NCI-H774 (cell line): ENCODE measurements at regions not wholly inside any gene's neighbourhood (a gene's known extent, or its start where the extent isn't known, plus 50 kb on each side); places are given as distances from the start of the nearest gene placed in this dataset.
A peak's percentile ranks its signal among the peaks of the same experiment; 100 is the strongest.
"Not testable (repeated sequence)": the region's sequence is repeated elsewhere in the genome, so short reads cannot be mapped to it uniquely, and the experiment has no call there.

ENCODE experiments used
- DNase-seq: peaks from one replicate; lab custom pipeline; 2025; lab: John Stamatoyannopoulos, UW

DNA sequence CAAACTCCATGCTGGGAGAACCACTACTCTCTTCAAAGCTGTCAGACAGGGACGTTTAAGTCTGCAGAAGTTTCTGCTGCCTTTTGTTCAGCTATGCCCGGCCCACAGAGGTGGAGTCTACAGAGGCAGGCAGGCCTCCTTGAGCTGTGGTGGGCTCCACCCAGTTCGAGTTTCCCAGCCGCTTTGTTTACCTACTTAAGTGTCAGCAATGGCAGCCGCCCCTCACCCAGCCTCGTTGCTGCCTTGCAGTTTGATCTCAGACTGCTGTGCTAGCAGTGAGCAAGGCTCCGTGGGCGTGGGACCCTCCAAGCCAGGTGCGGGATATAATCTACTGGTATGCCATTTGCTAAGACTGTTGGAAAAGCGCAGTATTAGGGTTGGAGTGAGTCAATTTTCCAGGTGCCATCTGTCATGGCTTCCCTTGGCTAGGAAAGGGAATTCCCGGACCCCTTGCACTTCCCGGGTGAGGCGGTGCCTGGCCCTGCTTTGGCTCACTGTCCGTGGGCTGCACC lies 190.7 kb downstream of the TTC6 start:
- DNase-seq = not testable (repeated sequence)

GRCh38 chr14:37787879-37788494 lies 192.6 kb downstream of the TTC6 start:
- DNase-seq = no peak

GRCh38 chr14:37791384-37792036 lies 196.1 kb downstream of the TTC6 start:
- DNase-seq = peak; percentile 6

- no peak for DNase-seq
Observed at GRCh38 chr14:37792124-37792523, 196.7 kb downstream of the TTC6 start.

DNA sequence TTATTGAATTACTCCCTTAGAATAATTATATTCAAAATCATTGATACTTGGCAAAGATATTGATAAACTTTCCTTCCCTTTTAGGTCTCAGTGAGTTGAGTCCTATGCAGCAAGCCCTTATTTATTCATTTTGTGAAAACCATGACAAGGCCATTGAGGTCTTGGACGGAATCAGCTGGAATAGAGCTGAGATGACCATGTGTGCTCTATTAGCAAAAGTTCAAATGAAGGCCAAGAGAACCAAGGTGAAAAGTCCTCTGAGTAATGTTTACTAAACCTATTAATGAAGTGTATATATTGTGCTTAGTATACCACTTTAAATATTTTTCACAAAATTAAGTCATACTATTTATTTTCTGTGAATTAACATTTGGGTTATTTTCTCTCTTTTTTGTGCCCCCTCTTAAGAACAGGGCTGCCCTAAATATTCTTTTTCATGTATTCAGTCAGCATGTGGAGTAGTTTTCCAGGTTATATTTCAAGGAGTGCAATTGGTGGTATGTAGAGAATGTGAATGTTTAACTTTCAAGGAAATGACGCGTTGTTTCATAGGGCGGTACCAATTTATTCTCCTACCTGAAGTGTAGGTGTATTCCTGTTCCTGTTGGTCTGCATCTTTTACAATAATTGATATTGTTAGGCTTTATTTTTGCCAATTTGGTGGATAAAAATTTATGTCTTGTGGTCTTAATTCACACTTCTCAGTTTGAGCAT lies 201.4 kb downstream of the TTC6 start:
- DNase-seq = no peak

GRCh38 chr14:37797675-37798074 lies 202.2 kb downstream of the TTC6 start:
- DNase-seq = no peak

DNA sequence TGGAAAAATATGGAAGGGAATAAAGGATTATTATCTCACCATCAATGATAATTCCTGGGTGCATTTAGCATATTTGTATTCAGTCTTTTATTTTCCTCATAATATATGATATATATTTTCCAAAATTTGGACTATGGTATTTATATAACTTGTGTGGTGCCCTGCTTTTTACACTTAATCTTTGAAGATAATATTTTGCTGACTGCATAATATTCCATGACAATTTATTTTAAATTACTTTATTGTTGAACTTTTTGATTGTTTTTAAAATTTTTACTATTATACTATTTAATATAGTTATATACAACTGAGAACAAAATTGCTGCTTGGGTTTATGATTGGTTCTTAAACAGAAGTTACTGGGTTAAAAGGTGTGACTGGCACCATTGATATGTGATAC lies 212.3 kb downstream of the TTC6 start:
- no peak for DNase-seq

- DNase-seq = no peak
Observed at GRCh38 chr14:37810094-37810801, 214.8 kb downstream of the TTC6 start.

DNA sequence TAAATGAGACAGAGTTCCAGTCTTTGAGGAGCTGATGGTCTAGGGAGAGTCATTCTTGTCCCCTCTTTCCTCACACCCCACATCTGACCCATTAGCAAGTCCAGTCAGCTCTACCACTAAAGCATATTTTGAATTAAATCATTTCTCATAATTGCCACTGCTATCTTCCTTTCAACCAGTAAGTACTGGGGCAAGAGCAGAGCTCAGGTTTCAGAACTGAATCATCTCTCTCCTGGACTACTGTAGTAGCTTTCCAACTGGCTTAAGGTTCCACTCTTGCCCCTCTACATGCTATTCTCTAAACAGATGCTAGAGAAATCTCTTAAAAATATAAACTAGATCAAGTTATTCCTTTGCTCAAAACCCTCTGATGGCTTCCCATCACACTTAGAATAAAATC lies 218.3 kb downstream of the TTC6 start:
- no peak for DNase-seq

GRCh38 chr14:37816135-37816534 lies 220.7 kb downstream of the TTC6 start:
- no peak for DNase-seq

GRCh38 chr14:37816743-37817295 lies 221.4 kb downstream of the TTC6 start:
- DNase-seq = no peak

GRCh38 chr14:37819155-37820015 lies 224.0 kb downstream of the TTC6 start:
- DNase-seq = no peak

DNA sequence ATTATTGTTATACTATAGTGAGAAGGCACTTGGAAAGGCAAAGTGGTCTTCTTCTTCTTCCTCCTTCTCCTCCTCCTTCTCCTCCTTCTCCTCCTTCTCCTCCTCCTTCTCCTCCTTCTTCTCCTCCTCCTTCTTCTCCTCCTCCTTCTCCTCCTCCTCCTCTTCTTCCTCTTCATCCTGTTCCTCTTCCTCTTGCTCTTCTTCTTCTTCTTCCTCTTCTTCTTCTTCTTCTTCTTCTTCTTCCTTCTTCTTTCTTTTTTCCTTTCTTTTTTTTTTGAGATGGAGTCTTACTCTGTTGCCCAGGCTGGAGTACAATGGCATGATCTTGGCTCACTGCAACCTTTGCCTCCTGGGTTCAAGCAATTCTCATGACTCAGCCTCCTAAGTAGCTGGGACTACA lies 225.4 kb downstream of the TTC6 start:
- DNase-seq = not testable (repeated sequence)

DNA sequence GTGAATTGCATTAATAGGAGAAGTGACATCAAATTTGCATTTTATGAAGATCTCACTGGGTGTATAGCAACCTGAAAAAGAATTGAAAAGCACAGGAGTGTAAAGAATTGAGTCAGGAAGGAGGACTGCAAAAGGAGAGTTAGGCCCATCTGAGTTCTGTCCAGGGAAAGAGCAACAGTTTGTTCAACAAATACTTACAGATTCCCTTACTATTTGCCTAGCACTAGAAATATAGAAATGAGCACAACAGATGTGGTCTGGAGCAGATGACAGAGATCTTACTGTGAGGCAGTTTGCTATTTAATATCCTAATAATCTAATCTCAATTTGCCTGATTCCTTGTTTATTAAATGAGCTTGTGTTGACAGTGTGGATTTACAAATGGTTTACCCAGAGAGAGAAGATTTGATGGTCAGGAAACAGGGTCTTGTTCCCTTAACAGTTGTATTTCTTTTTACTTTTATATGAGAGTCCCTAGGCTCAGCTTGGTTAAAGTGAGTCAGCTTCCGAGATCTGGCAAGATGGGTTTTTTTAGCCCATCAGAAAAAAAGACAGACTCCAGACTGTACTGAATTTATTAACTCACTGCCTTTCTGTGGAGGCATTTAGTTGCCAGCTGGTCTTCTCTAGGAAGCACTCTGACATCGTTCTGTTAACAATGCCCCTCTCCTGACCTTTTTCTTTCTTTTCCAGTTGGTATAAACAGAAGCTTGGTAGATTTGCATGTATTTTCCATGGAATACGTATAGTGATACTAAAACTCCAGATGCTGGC lies 229.7 kb downstream of the TTC6 start:
- DNase-seq = no peak

DNA sequence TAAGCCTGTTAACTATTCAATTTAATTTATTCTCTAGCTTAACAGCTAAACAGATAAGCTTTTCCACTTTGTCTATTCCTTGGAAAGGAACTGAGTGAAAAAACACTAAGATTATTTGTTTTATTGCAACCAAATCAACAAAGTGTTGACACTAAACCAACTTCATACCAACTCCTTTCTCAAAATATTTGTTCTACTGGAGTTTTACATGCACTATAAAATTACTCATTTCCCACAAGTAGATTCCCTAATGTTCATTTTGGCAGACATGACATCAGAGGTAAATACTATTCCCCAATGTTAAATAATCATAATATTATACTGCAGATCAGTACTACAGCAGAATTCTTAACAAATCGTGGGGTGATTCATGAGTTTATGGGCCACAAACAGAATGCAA lies 231.4 kb downstream of the TTC6 start:
- no peak for DNase-seq

DNA sequence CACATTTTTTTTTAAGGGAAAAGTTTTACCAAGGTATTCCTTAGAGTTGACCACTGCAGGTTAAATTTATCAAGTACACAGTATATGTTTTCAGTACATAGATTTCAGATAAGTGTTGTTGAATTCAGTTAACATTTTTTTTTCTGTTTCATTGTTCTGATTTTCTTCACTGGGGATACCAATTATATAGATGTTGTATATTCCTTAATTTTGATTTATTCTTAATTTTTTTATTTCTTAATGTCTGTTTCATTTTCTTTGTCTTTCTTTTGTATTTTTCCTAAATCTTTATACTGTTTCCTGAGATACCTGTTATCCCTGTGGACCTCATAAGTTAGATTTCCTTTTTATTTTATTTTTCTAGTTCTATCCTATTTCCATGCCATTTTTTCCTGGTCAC lies 234.8 kb downstream of the TTC6 start:
- no peak for DNase-seq

DNA sequence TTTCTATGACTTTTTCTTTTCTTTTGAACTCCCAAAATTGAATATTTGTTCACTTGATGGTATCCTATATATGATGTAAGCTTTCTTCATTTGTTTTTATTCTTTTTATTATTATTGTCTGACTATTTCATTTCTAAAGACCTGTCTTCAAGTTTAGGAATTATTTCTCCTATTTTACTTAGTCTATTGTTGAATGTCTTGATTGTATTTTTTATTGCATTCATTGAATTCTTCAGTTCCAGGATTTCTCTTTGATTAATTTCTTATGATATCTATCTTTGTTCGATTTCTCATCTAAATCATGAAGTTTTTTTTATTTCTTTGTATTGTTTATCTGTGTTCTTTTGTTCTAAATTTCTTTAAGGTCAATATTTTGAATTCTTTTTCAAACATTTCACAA lies 238.8 kb downstream of the TTC6 start:
- no peak for DNase-seq

DNA sequence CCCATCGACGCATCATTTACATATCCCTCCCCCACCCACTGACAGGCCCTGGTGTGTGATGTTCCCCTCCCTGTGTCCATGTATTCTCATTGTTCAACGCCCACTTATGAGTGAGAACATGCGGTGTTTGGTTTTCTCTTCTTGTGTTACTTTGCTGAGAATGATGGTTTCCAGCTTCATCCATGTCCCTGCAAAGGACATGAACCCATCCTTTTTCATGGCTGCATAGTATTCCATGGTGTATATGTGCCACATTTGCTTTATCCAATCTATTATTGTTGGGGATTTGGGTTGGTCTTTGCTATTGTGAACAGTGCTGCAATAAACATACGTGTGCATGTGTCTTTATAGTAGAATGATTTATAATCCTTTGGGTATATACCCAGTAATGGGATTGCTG lies 243.3 kb downstream of the TTC6 start:
- DNase-seq = not testable (repeated sequence)

DNA sequence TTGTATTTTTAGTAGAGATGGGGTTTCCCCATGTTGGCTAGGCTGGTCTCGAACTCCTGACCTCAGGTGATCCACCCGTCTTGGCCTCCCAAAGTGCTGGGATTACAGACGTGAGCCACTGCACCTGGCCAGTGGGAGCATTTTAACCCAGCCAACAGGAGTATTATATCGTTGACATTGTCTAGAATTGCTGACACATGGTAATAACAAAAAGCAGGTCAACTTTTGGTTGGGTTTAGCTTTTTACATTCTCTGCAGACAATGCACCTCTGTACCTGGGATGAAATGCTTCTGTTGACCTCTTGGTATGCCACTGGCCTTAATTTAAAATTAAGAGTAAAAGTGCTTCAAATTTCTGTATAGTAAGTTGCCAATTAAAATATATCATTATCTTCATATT lies 245.6 kb downstream of the TTC6 start:
- not testable (repeated sequence) for DNase-seq

- DNase-seq = no peak
Observed at GRCh38 chr14:37842106-37842505, 246.7 kb downstream of the TTC6 start.
